Astrocyte of the spinal cord (primary cell): ENCODE measurements at regions not wholly inside any gene's neighbourhood (a gene's known extent, or its start where the extent isn't known, plus 50 kb on each side); places are given as distances from the start of the nearest gene placed in this dataset.
A peak's percentile ranks its signal among the peaks of the same experiment; 100 is the strongest.

Experiments
- DNase-seq: peaks from one replicate; pipeline ENCODE4 v3.0.0; 2011; ENCODE audit warnings: low read depth, low spot score
- H3K4me3 ChIP-seq: 2 replicates; pipeline ENCODE4 v1.5.1; 2011; ENCODE audit warnings: low read depth, mild to moderate bottlenecking, low read length, moderate library complexity
- in situ Hi-C: cut with HindIII; loops from 2 replicates; pipeline ENCODE4 v1.10.0; 2017; ENCODE audit warnings: low sequenced_read_pairs
- TF ChIP-seq, protein P1 (sequence below): IDR thresholded peaks from 2 replicates; pipeline ENCODE4 v1.5.1; 2012; ENCODE audit warnings: low read depth, mild to moderate bottlenecking, low read length, inconsistent platforms

DNA sequence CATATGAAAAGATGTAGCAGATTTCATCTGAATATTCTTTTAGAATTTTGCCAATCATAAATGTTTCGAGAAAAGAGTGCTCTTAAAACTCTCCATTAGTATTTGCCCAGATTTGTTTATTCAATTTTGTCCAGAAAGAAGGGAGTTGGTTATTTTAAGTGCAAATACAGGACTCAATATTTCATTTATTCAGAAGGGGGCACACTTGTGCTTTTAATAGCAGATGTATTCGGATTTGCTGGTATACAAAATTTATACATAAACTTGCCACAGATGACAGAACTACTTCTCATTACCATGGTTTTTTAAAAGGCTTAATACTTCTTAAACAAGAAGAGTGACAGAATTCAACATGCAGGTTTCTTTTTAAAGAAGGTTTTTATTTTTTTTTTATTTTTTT is 69.8 kb upstream of the GRM7 start:
- DNase-seq = peak; percentile 40
- TF ChIP-seq, protein P1, sequence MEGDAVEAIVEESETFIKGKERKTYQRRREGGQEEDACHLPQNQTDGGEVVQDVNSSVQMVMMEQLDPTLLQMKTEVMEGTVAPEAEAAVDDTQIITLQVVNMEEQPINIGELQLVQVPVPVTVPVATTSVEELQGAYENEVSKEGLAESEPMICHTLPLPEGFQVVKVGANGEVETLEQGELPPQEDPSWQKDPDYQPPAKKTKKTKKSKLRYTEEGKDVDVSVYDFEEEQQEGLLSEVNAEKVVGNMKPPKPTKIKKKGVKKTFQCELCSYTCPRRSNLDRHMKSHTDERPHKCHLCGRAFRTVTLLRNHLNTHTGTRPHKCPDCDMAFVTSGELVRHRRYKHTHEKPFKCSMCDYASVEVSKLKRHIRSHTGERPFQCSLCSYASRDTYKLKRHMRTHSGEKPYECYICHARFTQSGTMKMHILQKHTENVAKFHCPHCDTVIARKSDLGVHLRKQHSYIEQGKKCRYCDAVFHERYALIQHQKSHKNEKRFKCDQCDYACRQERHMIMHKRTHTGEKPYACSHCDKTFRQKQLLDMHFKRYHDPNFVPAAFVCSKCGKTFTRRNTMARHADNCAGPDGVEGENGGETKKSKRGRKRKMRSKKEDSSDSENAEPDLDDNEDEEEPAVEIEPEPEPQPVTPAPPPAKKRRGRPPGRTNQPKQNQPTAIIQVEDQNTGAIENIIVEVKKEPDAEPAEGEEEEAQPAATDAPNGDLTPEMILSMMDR = peak; percentile 26
- no peak overlapping the region for H3K4me3 ChIP-seq
- in situ Hi-C loops = no loop called here

DNA sequence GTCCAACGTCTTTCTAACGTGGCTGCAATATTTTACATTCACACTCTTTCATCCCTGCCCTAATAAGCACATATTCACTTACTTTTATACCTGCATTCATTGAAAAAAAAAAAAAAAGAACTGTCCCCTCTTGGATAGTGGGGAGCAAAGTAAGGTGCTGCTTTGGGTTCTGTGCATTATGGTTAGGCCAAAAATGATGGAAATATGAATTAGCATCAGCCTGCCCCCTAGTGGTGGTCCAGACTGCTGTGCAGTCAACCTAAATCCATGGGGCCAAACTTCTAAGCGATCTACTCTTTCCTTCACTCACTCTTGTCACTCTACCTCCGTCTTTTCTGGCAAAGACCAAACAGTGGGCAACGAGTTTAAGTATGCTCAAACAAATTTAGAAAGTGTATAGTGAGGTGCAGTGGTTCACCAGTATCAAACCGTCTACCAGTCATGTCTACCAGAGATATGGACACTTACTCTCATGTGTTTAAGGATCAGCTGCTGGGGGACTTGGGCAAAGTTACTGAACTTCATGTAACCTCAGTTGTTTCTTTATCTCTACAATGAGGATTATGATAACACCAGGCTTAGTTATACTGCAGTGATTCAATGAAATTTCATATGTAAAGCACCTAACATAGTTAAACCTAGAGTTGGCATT is 61.5 kb upstream of the GRM7 start:
- peak; percentile 16 for DNase-seq
- TF ChIP-seq, protein P1 = peak; percentile 75
- no peak overlapping the region for H3K4me3 ChIP-seq
- in situ Hi-C loops = no loop called here

DNA sequence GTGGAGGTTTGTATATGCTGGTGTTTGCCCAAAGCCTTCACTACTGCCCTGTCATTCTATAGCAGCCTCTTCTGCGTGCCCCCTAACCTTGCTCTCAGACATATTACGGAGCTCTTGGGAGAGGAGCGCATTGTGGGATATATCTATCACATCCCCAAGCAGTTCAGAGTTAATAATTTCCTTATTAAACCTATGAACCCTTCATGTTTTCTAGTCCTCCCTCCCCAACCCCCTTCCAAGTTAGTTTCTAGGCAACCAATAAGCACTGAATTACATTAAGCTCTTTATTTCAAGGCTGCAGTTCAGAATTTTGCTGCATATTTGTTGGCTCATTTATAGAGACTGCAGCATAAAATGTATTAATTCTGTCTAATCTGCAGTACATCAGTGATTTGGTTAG is 57.3 kb upstream of the GRM7 start:
- no peak for DNase-seq
- TF ChIP-seq, protein P1 = no peak
- in situ Hi-C loops = no loop called here
- no peak overlapping the region for H3K4me3 ChIP-seq

DNA sequence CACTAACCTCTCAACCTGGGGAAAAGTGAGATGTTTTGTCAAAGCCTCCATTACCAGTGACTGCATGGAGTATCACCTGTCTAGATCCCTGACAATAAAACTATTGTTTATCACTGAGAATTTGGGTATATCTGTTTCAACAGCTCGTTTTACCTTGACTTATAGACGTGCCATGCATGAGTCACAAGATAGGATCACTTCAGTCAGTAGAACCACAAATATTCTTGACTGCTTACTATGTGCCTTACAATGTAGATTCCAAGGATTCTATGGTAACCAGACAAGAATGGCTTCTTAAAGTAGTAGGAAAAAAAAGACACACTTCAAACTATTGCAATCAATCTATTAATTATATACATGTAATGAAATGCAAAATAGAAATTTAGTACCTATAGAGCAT is 55.7 kb upstream of the GRM7 start:
- H3K4me3 ChIP-seq = no peak overlapping the region
- peak; percentile 79 for DNase-seq
- in situ Hi-C loops = no loop called here
- TF ChIP-seq, protein P1 = no peak

DNA sequence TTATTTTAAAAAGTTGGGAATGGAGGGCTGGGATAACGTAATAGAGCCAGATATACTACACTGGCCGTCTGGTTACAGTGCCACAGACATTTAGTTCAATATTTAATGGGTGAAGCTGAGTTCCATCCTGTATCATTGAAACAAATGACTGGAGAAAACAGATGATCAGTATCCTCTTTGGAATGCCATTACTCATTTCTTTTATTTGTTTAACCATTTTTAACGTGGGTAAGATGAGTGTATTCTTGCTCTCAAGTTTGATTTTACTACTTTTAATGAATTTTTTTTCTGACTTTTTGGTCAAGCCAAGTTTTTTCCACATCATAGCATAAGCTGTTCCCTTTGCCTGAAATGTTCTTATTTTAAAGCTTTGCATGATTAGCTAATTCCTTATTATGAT is 53.9 kb upstream of the GRM7 start:
- TF ChIP-seq, protein P1 = no peak
- peak; percentile 17 for DNase-seq
- no peak overlapping the region for H3K4me3 ChIP-seq
- in situ Hi-C loops = no loop called here

DNA sequence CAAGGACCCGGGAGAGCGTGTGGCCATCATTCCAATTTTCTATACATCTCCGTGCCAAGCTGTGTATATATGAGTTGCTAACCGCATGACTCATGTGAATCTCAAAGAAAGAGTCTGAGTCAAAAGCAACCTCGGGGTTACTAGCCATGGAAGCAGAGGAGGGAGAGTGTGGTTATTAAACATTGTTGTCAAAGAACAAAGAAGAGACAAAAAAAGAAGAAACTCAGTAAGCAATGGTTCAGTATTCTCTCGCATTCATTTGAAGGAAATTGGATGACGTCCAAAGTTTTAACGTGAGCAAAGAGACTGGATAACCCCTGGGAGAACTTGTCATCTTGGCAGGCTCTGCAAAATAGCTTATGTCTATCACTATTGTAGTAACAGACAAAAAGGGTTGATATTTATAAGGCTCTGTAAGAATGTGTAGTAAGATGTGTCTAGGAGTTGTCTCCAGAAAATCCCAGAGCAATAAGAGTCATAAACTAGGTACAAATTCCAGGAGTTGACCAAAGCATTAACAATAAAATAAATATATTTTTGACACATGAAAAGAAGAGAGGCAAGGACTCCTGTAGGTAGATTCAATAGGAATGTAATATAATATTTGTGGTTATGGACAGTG is 52.8 kb upstream of the GRM7 start:
- in situ Hi-C loops = no loop called here
- H3K4me3 ChIP-seq = no peak overlapping the region
- TF ChIP-seq, protein P1 = no peak
- peak; percentile 92 for DNase-seq
